ENCODE measurements at regions not wholly inside any gene's neighbourhood (a gene's known extent, or its start where the extent isn't known, plus 50 kb on each side); places are given as distances from the start of the nearest gene placed in this dataset.

- ChIA-PET POLR2A (ENCODE audit: unreplicated experiment) (no interaction called here), CTCF (no interaction called here)
- H2BK120ac ChIP-seq (ENCODE audit: low read depth, low read length): no peak overlapping the region
- in situ Hi-C loops (cut with MboI; ENCODE audit: low sequenced_read_pairs): no loop called here
- no peak overlapping the region for H3K4me3 ChIP-seq (ENCODE audit: insufficient read depth, low read depth, low read length)
- ATAC-seq (ENCODE audit: low read depth) (no peak), DNase-seq (no peak)
- no peak overlapping the region for H4K91ac ChIP-seq (ENCODE audit: insufficient read depth, low read depth, low read length)
- TF ChIP-seq FOS (IDR thresholded peaks at IDR 0.05; ENCODE audit: low read depth, low read length): no peak
- no peak for TF ChIP-seq ELK1 (IDR thresholded peaks at IDR 0.05; ENCODE audit: borderline replicate concordance, low read depth, low read length)
- TF ChIP-seq RCOR1 (IDR thresholded peaks at IDR 0.05; ENCODE audit: insufficient replicate concordance, low read length): no peak
- TF ChIP-seq MAFK (IDR thresholded peaks at IDR 0.05; ENCODE audit: low read depth, low read length): no peak
- TF ChIP-seq CEBPB (IDR thresholded peaks at IDR 0.05; ENCODE audit: low read depth, low read length): no peak
- TF ChIP-seq CHD1 (IDR thresholded peaks at IDR 0.05; ENCODE audit: low read depth, low read length): no peak
- no peak for TF ChIP-seq SMC3 (IDR thresholded peaks at IDR 0.05; ENCODE audit: low read depth, low read length)
- TF ChIP-seq POLR2A (IDR thresholded peaks at IDR 0.05; ENCODE audit: low read depth, low read length): no peak
- TF ChIP-seq MXI1 (IDR thresholded peaks at IDR 0.05; ENCODE audit: borderline replicate concordance, low read depth, low read length): no peak
- no peak for TF ChIP-seq NFE2L2 (IDR thresholded peaks at IDR 0.05; ENCODE audit: low read depth, low read length)
- TF ChIP-seq MAZ (IDR thresholded peaks at IDR 0.05; ENCODE audit: borderline replicate concordance, low read depth, low read length): no peak
- TF ChIP-seq USF2 (IDR thresholded peaks at IDR 0.05; ENCODE audit: low read depth, low read length): no peak
- no peak for TF ChIP-seq RFX5 (IDR thresholded peaks at IDR 0.05; ENCODE audit: low read depth, low read length)
- TF ChIP-seq RAD21 (IDR thresholded peaks at IDR 0.05; ENCODE audit: low read length): no peak
- no peak for TF ChIP-seq CTCF (conservative IDR thresholded peaks at IDR 0.05; ENCODE audit: low read depth, low read length)
- TF ChIP-seq BHLHE40 (IDR thresholded peaks at IDR 0.05; ENCODE audit: low read depth, low read length): no peak
- no peaks in the 10 kb centered on the region for H3K79me1 ChIP-seq (ENCODE audit: low read depth in 1 of 2, low read length in 2 of 2)
- no peak overlapping the region for H2AK9ac ChIP-seq (replicated peaks; ENCODE audit: low read depth, low read length, poor library complexity)
- H3K4ac ChIP-seq (ENCODE audit: low read depth, low read length): no peak overlapping the region
- no peak overlapping the region for H4K5ac ChIP-seq (ENCODE audit: low read depth, low read length)
- no peak overlapping the region for H3K4me2 ChIP-seq (ENCODE audit: low read depth, low read length)
- H4K20me1 ChIP-seq (ENCODE audit: insufficient read depth, low read length): no peaks in the 10 kb centered on the region
- no peak overlapping the region for H2AFZ ChIP-seq (replicated peaks; ENCODE audit: low read length, poor library complexity)
- no CpG with 5 or more reads among the region's 2 CpGs for WGBS, 2 experiments (ENCODE audit: extremely low coverage in 2 of 2, insufficient read length in 1 of 2)
- no peak overlapping the region for H3K18ac ChIP-seq (ENCODE audit: low read depth, low read length)
- no peaks in the 10 kb centered on the region; the same call in 1 of the 2 replicates for H3K9me1 ChIP-seq (ENCODE audit: insufficient read depth, low read length)
- H3K27me3 ChIP-seq (ENCODE audit: control insufficient read depth, insufficient read depth, low read length): no peaks in the 10 kb centered on the region
- H3K23ac ChIP-seq (ENCODE audit: low read depth, low read length): no peak overlapping the region
- dilution Hi-C loops (cut with HindIII; ENCODE audit: low sequenced_read_pairs, unreplicated experiment): no loop called here
- no peak overlapping the region for H3K9ac ChIP-seq (ENCODE audit: low read depth, low read length)
- no peak overlapping the region for H3K27ac ChIP-seq (ENCODE audit: insufficient read depth, low read length)
- H2BK5ac ChIP-seq (ENCODE audit: low read depth, low read length, poor library complexity, severe bottlenecking): no peak overlapping the region
- H2BK20ac ChIP-seq (ENCODE audit: low read depth, low read length): no peak overlapping the region
- no peaks in the 10 kb centered on the region for H3K36me3 ChIP-seq (ENCODE audit: control insufficient read depth, insufficient read depth, low read length)
- no peak overlapping the region for H2BK15ac ChIP-seq (ENCODE audit: low read depth, low read length)
- intact Hi-C loops (cut with micrococcal nuclease): no loop called here
- no TSS peak for BruUV-seq (replicated peaks)
- H3K56ac ChIP-seq (ENCODE audit: extremely low read depth, insufficient read depth, low read length): no peak overlapping the region
- no peak overlapping the region for H3K14ac ChIP-seq (replicated peaks; ENCODE audit: low read depth, low read length)
- H4K8ac ChIP-seq (ENCODE audit: low read depth in 2 of 2, low read length in 2 of 2): no peak overlapping the region
- no peaks in the 10 kb centered on the region for H3K9me3 ChIP-seq (ENCODE audit: control insufficient read depth, insufficient read depth, low read length)
- no peak overlapping the region for H2AK5ac ChIP-seq (ENCODE audit: low read depth, low read length)
- H3K4me1 ChIP-seq (ENCODE audit: control insufficient read depth, insufficient read depth, low read length): peaks cover 4% of the 10 kb centered on the region; the same call in 1 of the 2 replicates
Measured at GRCh38 chr13:30523211-30523610, 57.5 kb upstream of the HMGB1 start.
